ENCODE measurements at regions not wholly inside any gene's neighbourhood (a gene's known extent, or its start where the extent isn't known, plus 50 kb on each side); places are given as distances from the start of the nearest gene placed in this dataset.

- no peak for TF ChIP-seq USF1 (IDR thresholded peaks at IDR 0.05; ENCODE audit: borderline replicate concordance, low read depth)
- TF ChIP-seq CHD2 (IDR thresholded peaks at IDR 0.05; ENCODE audit: low read length, partially characterized antibody), result no peak
- TF ChIP-seq EZH2phosphoT487 (IDR thresholded peaks at IDR 0.05; ENCODE audit: borderline replicate concordance, low read depth), result no peak
- TF ChIP-seq YY1 (IDR thresholded peaks at IDR 0.05; ENCODE audit: low read depth), result no peak
- no peak for TF ChIP-seq CTCF (IDR thresholded peaks at IDR 0.05)
- no peak for TF ChIP-seq EP300 (IDR thresholded peaks at IDR 0.05; ENCODE audit: borderline replicate concordance in 1 of 2, low read depth in 1 of 2, low read length in 1 of 2)
These were observed 310.0 kb downstream of the CNTN3 start for GRCh38 chr3:74304424-74304823.
